Transverse colon (tissue), 4 donors: ENCODE measurements at regions not wholly inside any gene's neighbourhood (a gene's known extent, or its start where the extent isn't known, plus 50 kb on each side); places are given as distances from the start of the nearest gene placed in this dataset.

Source experiments
- DNase-seq: peaks from one replicate; pipeline ENCODE4 v3.0.0-alpha.2; 2019
- H3K27ac ChIP-seq, 4 donors: fragments of 200-600 bp; sonication (generic); 2 replicates each; pipeline ENCODE4 v1.5.1; 2016 to 2018; ENCODE audit warnings: inconsistent platforms in 4 of 4
- H3K27me3 ChIP-seq: fragments of 200-600 bp; sonication (generic); 2 replicates; pipeline ENCODE4 v1.5.1; 2017; ENCODE audit warnings: inconsistent platforms
- H3K36me3 ChIP-seq, 4 donors: fragments of 200-600 bp; sonication (generic); 2 replicates each; pipeline ENCODE4 v1.5.1; 2017 to 2019; ENCODE audit warnings: inconsistent platforms in 4 of 4
- H3K4me1 ChIP-seq, 4 donors: fragments of 200-600 bp; sonication (generic); 2 replicates each; pipeline ENCODE4 v1.5.1; 2017 to 2020; ENCODE audit warnings: inconsistent platforms in 4 of 4
- H3K4me3 ChIP-seq, 4 donors: fragments of 200-600 bp; sonication (generic); 1 replicate in 1 of 4; 2 replicates in 3 of 4; pipeline versions ENCODE4 v1.5.1 to v1.6.1; 2017 to 2019; ENCODE audit warnings: inconsistent platforms in 4 of 4
- H3K9me3 ChIP-seq, 2 donors: fragments of 200-600 bp; sonication (generic); 2 replicates each; pipeline ENCODE4 v1.5.1; 2017 to 2019; ENCODE audit warnings: inconsistent platforms in 2 of 2
- EP300 ChIP-seq: sonication (generic); formaldehyde crosslinking; IDR thresholded peaks from one replicate; pipeline ENCODE4 v1.6.1; 2017; ENCODE audit warnings: antibody characterized with exemption, low read depth
- POLR2A ChIP-seq: fragments of 450-650 bp; IDR thresholded peaks from one replicate; pipeline ENCODE4 v1.6.1; 2016; ENCODE audit warnings: antibody characterized with exemption, mild to moderate bottlenecking, moderate library complexity
- POLR2AphosphoS5 ChIP-seq, 3 donors: sonication (generic); formaldehyde crosslinking; IDR thresholded peaks; one replicate each; pipeline ENCODE4 v1.6.1; 2016; ENCODE audit warnings: antibody characterized with exemption in 3 of 3
- WGBS, 2 donors: methylation state at CpG; one replicate each; pipeline ENCODE4 v1.1.5; 2018; ENCODE audit warnings: low coverage in 1 of 2; 5-methylcytosine and 5-hydroxymethylcytosine counted together
- in situ Hi-C, 4 donors: fragments of 200-750 bp; cut with MboI; loops; one replicate each; pipeline versions ENCODE4 v1.15.0 to v1.15.1; 2017; ENCODE audit warnings: low sequenced_read_pairs in 3 of 4, low pct_ligation_motif_present in 1 of 4, low pct_unique_long_range_greater_than_20kb in 1 of 4
- intact Hi-C: fragments of 100-400 bp; cut with DNase I; formaldehyde crosslinking; loops from one replicate; pipeline ENCODE4 v1.15.1; 2023; ENCODE audit warnings: low total_unique reads
- TF ChIP-seq, protein P1 (sequence below), 5 experiments: fragments of 200-600 bp in 3 of 5; fragments of 450-650 bp in 2 of 5; sonication (generic) in 3 of 5; IDR thresholded peaks; 1 replicate in 2 of 5; 2 replicates in 3 of 5; pipeline ENCODE4 v1.5.1; 2016 to 2017; ENCODE audit warnings: antibody characterized with exemption in 5 of 5, inconsistent platforms in 3 of 5, mild to moderate bottlenecking in 2 of 5, moderate library complexity in 1 of 5

DNA sequence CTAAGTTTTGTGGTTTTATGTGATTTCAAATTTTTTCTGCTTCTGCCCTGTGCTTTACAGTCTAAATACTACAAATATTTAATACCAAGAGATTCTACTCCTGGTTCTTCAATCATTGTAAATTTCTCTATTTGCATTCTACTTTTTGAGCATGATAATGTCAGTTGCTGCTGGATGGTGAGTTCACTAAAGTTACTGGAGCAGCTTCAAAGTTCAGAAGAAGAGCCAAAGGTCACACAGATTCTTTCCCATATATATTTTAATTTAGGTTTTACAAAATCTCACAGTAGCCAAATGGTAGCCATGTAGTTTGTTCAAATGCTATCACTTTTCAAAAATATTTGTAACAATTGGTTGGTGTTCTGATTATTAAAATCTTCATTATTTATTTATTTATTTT, 378.7 kb downstream of the TMEM232 start:
- Histone ChIP-seq H3K27ac (no peak overlapping the region), H3K9me3 (no peaks in the 10 kb centered on the region)

DNA sequence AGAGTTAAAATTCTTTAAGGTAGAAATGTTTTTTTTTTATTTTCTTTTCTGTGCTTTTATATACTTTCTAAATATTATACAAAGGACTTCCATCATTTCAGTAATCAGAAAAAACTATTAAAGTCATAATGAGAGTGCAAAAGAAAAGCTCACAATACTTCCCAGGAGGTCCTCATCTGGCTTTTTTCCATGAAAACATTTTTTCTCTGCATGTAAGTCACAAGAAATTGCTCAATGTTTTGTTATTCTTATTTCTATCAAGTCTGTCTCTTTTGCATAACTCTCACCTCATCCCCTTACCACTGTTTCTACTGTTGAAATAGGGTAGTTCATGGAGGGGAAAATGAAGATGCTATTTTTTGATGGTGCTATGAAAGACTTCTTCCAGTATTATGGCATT, 375.0 kb downstream of the TMEM232 start:
- TF ChIP-seq POLR2AphosphoS5 (IDR thresholded peaks at IDR 0.05): no peak
- TF ChIP-seq POLR2A: no peak
- TF ChIP-seq, protein P1, sequence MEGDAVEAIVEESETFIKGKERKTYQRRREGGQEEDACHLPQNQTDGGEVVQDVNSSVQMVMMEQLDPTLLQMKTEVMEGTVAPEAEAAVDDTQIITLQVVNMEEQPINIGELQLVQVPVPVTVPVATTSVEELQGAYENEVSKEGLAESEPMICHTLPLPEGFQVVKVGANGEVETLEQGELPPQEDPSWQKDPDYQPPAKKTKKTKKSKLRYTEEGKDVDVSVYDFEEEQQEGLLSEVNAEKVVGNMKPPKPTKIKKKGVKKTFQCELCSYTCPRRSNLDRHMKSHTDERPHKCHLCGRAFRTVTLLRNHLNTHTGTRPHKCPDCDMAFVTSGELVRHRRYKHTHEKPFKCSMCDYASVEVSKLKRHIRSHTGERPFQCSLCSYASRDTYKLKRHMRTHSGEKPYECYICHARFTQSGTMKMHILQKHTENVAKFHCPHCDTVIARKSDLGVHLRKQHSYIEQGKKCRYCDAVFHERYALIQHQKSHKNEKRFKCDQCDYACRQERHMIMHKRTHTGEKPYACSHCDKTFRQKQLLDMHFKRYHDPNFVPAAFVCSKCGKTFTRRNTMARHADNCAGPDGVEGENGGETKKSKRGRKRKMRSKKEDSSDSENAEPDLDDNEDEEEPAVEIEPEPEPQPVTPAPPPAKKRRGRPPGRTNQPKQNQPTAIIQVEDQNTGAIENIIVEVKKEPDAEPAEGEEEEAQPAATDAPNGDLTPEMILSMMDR (IDR thresholded peaks at IDR 0.05): no peak
- TF ChIP-seq EP300: no peak
- in situ Hi-C loops: no loop called here
- no peaks in the 10 kb centered on the region for H3K27me3 ChIP-seq

More for the DNA sequence above, 378.7 kb downstream of the TMEM232 start:
- Histone ChIP-seq H3K36me3 (no peaks in the 10 kb centered on the region), H3K27me3 (no peaks in the 10 kb centered on the region), H3K4me1 (no peaks in the 10 kb centered on the region), H3K4me3 (no peak overlapping the region)
- intact Hi-C loops: no loop called here
- in situ Hi-C loops: no loop called here
- DNase-seq: no peak
- no peak for TF ChIP-seq POLR2A

DNA sequence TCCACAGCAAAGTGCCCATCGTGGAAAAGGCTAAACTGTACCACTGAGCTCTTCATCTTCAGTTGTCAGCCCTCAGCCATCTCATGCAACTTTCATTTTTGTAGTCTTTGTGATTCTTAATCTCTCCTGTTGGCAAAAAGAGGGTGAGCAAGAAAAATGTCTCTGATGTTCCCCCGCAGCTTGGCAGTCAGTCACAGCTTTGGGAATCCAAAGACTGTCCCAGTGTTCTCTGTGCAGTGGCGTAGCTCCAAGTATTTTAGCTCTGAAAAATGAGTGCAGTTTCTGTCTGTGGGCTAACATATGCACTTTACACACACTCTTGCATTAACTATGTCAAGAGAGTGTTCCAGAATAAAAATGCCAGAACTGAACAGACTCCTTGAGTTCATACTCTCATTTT, 372.2 kb downstream of the TMEM232 start:
- H3K4me1 ChIP-seq: no peaks in the 10 kb centered on the region
- H3K9me3 ChIP-seq: no peaks in the 10 kb centered on the region
- H3K27me3 ChIP-seq: no peaks in the 10 kb centered on the region
- intact Hi-C loops (no loop called here), in situ Hi-C loops (no loop called here)
- TF ChIP-seq EP300 (no peak), POLR2A (no peak)
- TF ChIP-seq, protein P1 (IDR thresholded peaks at IDR 0.05): no peak
- no peaks in the 10 kb centered on the region for H3K36me3 ChIP-seq
- DNase-seq: no peak
- no peak overlapping the region for H3K4me3 ChIP-seq
- no peak overlapping the region for H3K27ac ChIP-seq
- WGBS, 2 donors: 72 to 83% methylated on average over 1 to 3 of the region's 3 CpGs

More for the DNA sequence above, 375.0 kb downstream of the TMEM232 start:
- H3K36me3 ChIP-seq: no peaks in the 10 kb centered on the region
- H3K4me3 ChIP-seq: no peak overlapping the region
- H3K9me3 ChIP-seq: no peaks in the 10 kb centered on the region
- H3K4me1 ChIP-seq: no peaks in the 10 kb centered on the region
- no peak overlapping the region for H3K27ac ChIP-seq
- intact Hi-C loops: no loop called here
- DNase-seq: no peak

DNA sequence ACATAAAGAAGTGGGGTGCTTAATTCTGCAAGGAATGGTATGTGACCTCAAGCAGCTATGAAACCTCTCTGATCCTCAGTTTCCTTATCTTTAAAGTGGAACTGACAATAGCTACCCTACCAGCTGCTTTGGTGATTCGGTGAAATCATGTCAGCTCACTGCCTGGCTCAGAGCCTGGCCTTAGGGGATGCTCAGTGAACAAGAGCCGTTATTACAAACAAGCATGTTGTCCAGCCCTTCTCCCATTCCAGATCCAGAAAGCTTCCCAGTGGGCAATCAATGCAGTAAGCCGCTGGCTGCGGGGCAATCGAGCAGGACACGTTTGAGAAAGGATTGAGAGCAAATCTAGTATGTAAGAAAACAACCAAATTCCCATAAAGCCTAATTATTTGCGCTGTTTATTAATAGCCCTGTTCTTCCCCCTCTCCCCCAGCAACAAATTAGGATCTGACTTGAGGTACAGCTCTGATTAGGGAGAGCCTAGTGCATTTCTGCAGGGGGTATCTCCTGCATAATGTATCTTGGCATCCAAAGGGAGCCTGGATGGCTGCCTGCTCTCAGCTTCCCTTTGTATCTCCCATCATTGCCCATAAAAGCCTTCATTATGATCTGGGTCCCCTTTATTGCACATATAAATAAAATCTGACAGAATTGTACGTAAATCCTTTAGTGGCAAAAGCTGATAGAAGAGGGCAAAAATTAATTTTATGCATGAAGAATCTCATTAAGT, 371.4 kb downstream of the TMEM232 start:
- H3K4me1 ChIP-seq: no peaks in the 10 kb centered on the region
- DNase-seq: no peak
- intact Hi-C loops (no loop called here), in situ Hi-C loops (no loop called here)
- TF ChIP-seq, protein P1 (IDR thresholded peaks at IDR 0.05): no peak
- TF ChIP-seq POLR2AphosphoS5 (IDR thresholded peaks at IDR 0.05): no peak
- TF ChIP-seq POLR2A: no peak
- TF ChIP-seq EP300: no peak
- no peaks in the 10 kb centered on the region for H3K9me3 ChIP-seq
- WGBS, 2 donors: 75 to 83% methylated on average over 4 to 8 of the region's 8 CpGs
- no peak overlapping the region for H3K4me3 ChIP-seq
- no peak overlapping the region for H3K27ac ChIP-seq
- H3K36me3 ChIP-seq: no peaks in the 10 kb centered on the region
- no peaks in the 10 kb centered on the region for H3K27me3 ChIP-seq

DNA sequence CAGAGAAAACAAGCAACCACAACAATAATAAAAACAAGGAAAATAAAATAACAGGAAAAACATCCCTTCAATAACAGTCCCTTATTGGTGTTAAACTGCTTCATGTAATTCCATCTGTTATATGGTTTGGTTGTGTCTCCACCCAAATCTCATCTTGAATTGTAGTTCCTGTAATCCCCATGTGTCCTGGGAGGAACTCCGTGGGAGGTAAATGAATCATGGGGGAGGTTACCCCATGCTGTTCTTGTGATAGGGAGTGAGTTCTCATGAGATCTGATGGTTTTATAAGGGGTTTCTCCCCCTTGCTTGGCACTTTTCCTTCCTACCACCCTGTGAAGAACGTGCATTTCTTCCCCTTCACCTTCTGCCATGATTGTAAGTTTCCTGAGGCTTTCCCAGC, 369.8 kb downstream of the TMEM232 start:
- H3K4me3 ChIP-seq: no peak overlapping the region
- intact Hi-C loops (no loop called here), in situ Hi-C loops (no loop called here)
- H3K9me3 ChIP-seq: no peaks in the 10 kb centered on the region
- H3K4me1 ChIP-seq: no peaks in the 10 kb centered on the region
- DNase-seq: no peak
- no peaks in the 10 kb centered on the region for H3K36me3 ChIP-seq
- TF ChIP-seq POLR2AphosphoS5 (IDR thresholded peaks at IDR 0.05): no peak
- no peak for TF ChIP-seq EP300
- no peak for TF ChIP-seq POLR2A
- TF ChIP-seq, protein P1 (IDR thresholded peaks at IDR 0.05): no peak
- 66 to 100% methylated on average over 2 of the region's 2 CpGs for WGBS, 2 donors
- H3K27me3 ChIP-seq: no peaks in the 10 kb centered on the region
- H3K27ac ChIP-seq: no peak overlapping the region
